Activated CD4-positive, alpha-beta T cell treated with anti-CD3 and anti-CD28 coated beads for 48 hours (primary cell): ENCODE measurements at regions not wholly inside any gene's neighbourhood (a gene's known extent, or its start where the extent isn't known, plus 50 kb on each side); places are given as distances from the start of the nearest gene placed in this dataset.
"Not testable (repeated sequence)": the region's sequence is repeated elsewhere in the genome, so short reads cannot be mapped to it uniquely, and the experiment has no call there.

Source experiments
- DNase-seq: peaks from one replicate; pipeline ENCODE4 v3.0.0-alpha.2; 2020

GRCh38 chr14:37851054-37851453 lies 255.6 kb downstream of the TTC6 start:
- DNase-seq: no peak

- DNase-seq: no peak
Measured at GRCh38 chr14:37855871-37856270, 260.4 kb downstream of the TTC6 start.

GRCh38 chr14:37857774-37858266 lies 262.4 kb downstream of the TTC6 start:
- DNase-seq: no peak

- DNase-seq: no peak
Measured at GRCh38 chr14:37858733-37859132, 263.3 kb downstream of the TTC6 start.

- no peak for DNase-seq
Measured at GRCh38 chr14:37859177-37859576, 263.7 kb downstream of the TTC6 start.

- no peak for DNase-seq
Measured at GRCh38 chr14:37862263-37862662, 266.8 kb downstream of the TTC6 start.

GRCh38 chr14:37864128-37864527 lies 268.7 kb downstream of the TTC6 start:
- DNase-seq: no peak

GRCh38 chr14:37864861-37865718 lies 269.7 kb downstream of the TTC6 start:
- no peak for DNase-seq

GRCh38 chr14:37865719-37866549 lies 270.5 kb downstream of the TTC6 start:
- no peak for DNase-seq

GRCh38 chr14:37869633-37870032 lies 274.2 kb downstream of the TTC6 start:
- DNase-seq: no peak

GRCh38 chr14:37870170-37870569 lies 274.7 kb downstream of the TTC6 start:
- no peak for DNase-seq

GRCh38 chr14:37870632-37871346 lies 275.4 kb downstream of the TTC6 start:
- DNase-seq: no peak

- DNase-seq: not testable (repeated sequence)
Measured at GRCh38 chr14:37874065-37874428, 278.6 kb downstream of the TTC6 start.

GRCh38 chr14:37874429-37875109 lies 279.1 kb downstream of the TTC6 start:
- DNase-seq: peak; percentile 88

GRCh38 chr14:37888234-37888633 lies 292.8 kb downstream of the TTC6 start:
- DNase-seq: no peak

- DNase-seq: no peak
Measured at GRCh38 chr14:37889087-37889486, 293.7 kb downstream of the TTC6 start.

- DNase-seq: no peak
Measured at GRCh38 chr14:37890095-37890494, 294.7 kb downstream of the TTC6 start.

- DNase-seq: not testable (repeated sequence)
Measured at GRCh38 chr14:37891500-37891899, 296.1 kb downstream of the TTC6 start.

GRCh38 chr14:37894463-37894862 lies 299.0 kb downstream of the TTC6 start:
- DNase-seq: no peak

GRCh38 chr14:37899365-37899764 lies 303.9 kb downstream of the TTC6 start:
- DNase-seq: no peak

GRCh38 chr14:37900561-37900960 lies 305.1 kb downstream of the TTC6 start:
- no peak for DNase-seq

- no peak for DNase-seq
Measured at GRCh38 chr14:37901978-37902377, 305.7 kb upstream of the SSTR1 start.
